Amygdala (tissue), 56 donors: ENCODE measurements at regions not wholly inside any gene's neighbourhood (a gene's known extent, or its start where the extent isn't known, plus 50 kb on each side); places are given as distances from the start of the nearest gene placed in this dataset.

ENCODE experiments used
- DNase-seq, 56 donors: peaks; one replicate each; lab custom pipeline; 2025; lab: John Stamatoyannopoulos, UW

DNA sequence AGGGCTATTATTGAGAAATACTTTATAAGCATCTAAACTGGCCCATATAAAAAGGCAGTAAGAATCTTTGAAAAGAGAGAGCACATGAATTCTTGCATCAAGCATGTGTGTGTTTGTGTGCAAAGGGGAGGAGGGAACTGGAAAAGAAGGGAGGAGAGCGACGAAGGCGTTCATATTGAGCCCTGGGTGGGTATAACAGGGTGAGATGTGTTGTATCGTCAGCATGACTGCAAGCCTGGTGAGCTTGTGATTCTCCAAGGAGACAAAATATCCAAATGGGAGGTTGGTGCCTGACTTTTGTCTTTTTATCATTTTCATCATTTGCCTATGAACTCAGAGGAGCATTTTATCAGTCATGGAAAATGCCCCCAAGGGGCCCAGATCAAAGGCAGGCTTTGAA, 70.8 kb upstream of the PMFBP1 start:
- no peak for DNase-seq

DNA sequence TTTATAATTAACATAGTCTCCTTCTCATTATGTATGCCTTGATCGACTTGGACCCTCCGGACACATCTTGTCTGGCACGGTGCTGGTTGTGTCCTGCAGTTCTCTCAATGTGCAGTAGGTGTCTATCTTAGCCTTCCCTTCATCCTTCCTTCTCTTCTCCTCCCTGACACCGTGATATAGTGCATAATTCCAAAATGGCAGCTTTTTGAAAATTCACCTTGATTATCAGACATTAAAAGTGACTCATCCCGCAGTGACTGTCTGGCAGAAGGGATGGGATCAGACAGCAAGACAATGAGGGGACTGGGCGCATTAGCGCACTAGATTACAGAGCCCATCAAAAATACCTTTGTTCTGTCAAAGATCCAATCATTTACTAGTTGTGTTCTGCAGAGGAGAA, 70.0 kb upstream of the PMFBP1 start:
- peak in 29 of 56 donors; percentile 1 to 63 (median 7) for DNase-seq

DNA sequence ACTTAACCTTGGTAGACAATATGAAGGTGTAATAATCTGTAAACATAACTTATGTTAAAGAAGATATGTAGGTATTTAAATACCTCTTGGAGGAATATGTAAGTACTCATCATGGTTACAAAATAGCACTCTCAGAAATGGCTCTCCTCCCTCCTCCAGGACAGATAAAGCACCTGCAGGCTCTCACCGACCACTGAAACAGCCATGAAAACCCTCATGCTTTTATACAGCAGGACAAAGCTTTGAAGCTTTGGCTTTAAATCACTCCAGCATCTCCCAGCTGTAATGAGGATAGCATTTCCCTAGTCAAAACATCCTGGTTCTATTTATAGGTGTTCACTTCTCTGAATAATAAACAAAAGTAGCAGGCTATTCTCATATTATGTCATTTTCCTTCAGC, 69.1 kb upstream of the PMFBP1 start:
- DNase-seq, result no peak

DNA sequence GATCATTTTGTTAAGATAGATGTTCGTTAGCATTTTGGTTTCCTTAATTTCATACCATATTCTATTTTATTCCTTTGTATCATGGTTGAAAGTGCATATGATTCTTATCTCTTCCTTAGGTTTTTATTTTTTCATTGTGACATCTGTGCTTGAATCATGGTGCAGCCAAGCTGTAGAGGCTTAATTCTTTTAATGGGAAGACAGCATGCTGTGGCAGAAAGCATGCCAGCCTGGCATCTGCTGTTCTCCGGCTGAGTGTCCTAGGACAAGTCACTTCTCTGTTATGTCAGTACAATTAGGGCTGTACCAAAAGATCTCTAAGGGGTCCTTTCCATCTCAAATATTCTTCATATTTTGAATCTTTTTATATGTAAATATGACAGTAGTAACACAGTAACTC, 68.5 kb upstream of the PMFBP1 start:
- no peak for DNase-seq

DNA sequence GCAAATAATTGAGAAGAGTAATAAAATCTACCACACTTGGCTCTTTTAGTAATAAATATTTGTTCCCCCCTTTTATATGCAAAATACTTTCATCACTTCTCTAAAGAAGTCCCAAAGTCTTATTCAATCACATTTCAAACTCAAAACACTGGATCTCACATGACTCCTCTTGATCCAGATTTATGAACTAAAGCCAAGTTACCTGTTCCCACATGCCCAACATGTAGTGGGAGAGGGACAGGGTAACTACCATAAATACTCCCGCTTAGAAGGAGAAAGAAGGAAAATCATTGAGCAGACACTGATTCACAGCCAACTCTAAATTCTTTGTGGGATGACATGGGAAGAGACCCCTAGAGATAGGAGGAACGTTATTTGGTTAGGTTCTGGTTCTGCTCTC, 64.9 kb upstream of the PMFBP1 start:
- no peak for DNase-seq

DNA sequence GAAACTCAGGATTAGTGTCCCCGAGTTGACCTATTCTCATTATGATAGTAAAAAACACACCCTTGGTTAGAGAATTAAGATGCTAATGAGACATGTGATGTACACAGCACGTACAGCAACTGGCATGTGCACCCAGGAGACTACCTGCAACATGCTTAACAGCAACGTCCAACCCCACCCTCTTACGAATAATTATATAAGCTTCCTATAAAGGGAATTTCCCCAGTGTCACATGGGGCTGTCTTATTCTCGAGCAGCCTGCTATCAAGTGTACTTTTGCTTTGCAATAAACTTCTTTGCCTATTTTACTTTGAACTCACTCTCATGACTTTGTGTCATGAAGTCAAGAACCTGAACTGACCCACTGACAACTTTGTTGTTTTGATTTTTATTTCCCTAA, 62.4 kb upstream of the PMFBP1 start:
- DNase-seq, result no peak

DNA sequence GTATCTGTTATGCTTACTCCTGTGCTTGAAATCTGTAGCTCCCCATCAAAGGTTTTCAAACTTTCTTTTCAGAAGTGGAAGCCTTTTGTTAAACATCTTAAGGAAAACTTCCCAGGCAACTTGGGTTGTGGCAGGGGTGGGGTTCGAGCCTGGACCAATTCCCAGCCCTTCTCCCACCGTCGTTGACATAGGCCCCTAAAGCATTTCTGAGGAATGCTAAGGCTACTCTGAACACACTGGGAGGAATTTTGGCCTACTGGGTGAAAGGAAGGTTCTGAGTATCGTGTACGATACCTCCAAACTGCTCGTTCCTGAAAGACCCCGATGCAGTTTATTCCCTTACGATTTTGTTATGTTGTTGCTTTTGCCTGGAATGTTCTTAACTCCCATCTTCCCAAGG, 56.1 kb upstream of the PMFBP1 start:
- no peak for DNase-seq

DNA sequence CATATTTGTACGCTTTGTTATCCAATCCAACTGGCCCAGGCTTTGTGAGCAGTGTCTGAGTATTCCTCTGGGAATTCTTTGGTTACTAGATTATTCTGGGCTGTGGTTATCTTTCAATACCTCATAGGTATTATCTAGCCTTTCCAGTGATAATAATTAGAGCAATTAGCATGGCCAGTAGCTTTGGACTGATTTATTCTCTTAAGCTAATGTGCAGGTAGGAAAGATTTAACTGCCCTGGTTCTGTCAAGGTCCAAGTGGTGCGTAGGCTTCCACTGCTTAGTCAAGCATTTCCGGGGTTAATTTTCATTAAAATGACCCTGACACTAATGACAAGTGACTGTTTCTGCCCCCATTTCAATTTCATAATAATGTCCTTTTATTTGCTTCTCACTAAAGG, 54.2 kb upstream of the PMFBP1 start:
- no peak for DNase-seq

DNA sequence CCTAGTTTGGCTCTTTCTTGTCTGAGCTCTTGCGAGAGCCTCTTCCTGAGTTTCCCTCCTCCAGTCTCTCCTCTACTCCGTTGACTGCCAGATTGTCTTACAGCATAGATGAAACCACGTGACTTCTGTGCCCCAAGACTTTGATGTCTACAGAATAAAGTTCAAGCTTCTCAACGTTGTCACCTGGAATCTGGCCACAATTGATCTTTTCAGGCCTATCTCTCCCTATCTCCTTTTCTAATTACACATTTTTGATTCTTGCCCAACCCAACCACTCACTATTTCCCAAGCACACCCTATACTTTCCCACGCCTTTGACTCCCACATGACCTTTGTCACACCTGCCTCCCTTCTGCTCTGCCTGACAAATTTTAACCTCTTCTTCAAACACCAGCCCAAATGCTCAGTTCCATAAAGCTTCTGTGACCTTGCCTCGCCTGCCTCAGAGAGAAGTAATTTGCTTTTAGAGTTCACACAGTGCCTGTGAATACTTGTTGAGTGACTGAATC, 52.4 kb upstream of the PMFBP1 start:
- no peak for DNase-seq

DNA sequence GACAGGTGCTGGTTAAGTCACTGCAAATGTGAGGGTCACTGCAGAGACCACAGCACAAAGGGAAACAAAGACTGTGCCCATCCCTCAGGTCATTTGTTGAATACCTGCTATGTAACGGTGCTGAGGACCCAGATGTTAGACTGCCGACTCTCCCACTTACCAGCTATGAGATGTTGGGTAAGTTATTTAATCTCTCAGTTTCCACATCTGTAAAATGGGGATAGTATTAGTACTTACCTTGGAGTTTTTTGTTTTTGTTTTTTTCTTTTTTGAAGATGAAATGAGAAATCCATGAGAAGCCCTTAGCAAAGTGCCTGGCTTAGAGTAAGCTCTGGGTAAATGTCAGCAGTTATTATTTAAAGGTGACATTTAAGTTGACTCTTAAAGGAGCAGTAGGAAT, 50.5 kb upstream of the PMFBP1 start:
- no peak for DNase-seq
